ENCODE measurements at regions not wholly inside any gene's neighbourhood (a gene's known extent, or its start where the extent isn't known, plus 50 kb on each side); places are given as distances from the start of the nearest gene placed in this dataset.

DNA sequence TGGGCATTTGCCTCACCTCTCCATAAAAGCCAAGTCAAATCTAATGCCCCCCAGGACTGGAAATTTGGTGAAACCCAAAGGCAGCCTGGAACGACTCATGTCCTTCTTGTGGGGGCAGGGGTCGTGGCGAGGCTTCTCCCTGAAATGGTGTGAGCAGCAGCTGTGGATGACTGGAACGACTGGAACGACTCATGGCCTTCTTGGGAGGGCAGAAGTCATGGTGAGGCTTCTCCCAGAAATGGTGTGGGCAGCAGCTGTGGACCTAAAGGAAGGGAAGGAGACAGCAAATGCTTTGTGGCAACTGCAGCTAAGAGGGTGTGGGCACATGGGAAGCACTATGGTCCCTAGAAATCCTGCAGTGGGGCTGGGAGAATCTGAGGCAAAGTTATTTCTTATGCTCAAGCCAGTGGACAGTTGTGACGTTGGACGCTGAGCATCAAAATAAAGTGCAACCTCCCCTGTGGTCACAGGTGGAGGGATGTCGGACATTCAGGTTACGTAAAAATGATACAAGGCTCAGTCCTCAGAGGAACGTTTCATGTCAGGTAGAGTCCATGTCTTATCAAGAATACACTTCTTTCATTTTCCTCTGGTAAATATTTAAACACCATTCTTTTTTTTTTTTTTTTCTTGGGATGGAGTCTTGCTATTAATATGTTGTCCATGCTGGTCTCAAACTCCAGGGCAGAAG lies 107.0 kb upstream of the KIF5B start:
- Histone ChIP-seq H3K9me3 (ENCODE audit: control insufficient read depth, low read length) (no peaks in the 10 kb centered on the region), H3K36me3 (ENCODE audit: control insufficient read depth in 1 of 2, insufficient read depth in 2 of 2, low read length in 1 of 2) (no peaks in the 10 kb centered on the region), H3K27ac (ENCODE audit: low read depth in 1 of 2, low read length in 2 of 2) (no peak overlapping the region), H3K27me3 (ENCODE audit: control insufficient read depth in 1 of 2, insufficient read depth in 2 of 2, low read length in 1 of 2) (no peaks in the 10 kb centered on the region), H3K4me3 (ENCODE audit: low read length in 2 of 2) (no peak overlapping the region), H3K4me1 (ENCODE audit: control insufficient read depth in 1 of 2, insufficient read depth in 2 of 2, low read length in 2 of 2) (no peaks in the 10 kb centered on the region)
- DNase-seq: no peak
- WGBS, 2 donors: 83 to 86% methylated on average over 10 of the region's 10 CpGs
- intact Hi-C loops (cut with DNase I): no loop called here
- no peak for ATAC-seq (ENCODE audit: low FRiP score)

GRCh38 chr10:32161586-32161985 lies 105.4 kb upstream of the KIF5B start:
- Histone ChIP-seq H3K36me3 (ENCODE audit: control insufficient read depth in 1 of 2, insufficient read depth in 2 of 2, low read length in 1 of 2) (no peaks in the 10 kb centered on the region), H3K9me3 (ENCODE audit: control insufficient read depth, low read length) (no peaks in the 10 kb centered on the region), H3K4me3 (ENCODE audit: low read length in 2 of 2) (no peak overlapping the region), H3K27ac (ENCODE audit: low read depth in 1 of 2, low read length in 2 of 2) (no peak overlapping the region), H3K27me3 (ENCODE audit: control insufficient read depth in 1 of 2, insufficient read depth in 2 of 2, low read length in 1 of 2) (no peaks in the 10 kb centered on the region), H3K4me1 (ENCODE audit: control insufficient read depth in 1 of 2, insufficient read depth in 2 of 2, low read length in 2 of 2) (no peaks in the 10 kb centered on the region)
- intact Hi-C loops (cut with DNase I): no loop called here
- no peak for ATAC-seq (ENCODE audit: low FRiP score)
- 94 to 96% methylated on average over 8 of the region's 8 CpGs for WGBS, 2 donors
- no peak for DNase-seq

DNA sequence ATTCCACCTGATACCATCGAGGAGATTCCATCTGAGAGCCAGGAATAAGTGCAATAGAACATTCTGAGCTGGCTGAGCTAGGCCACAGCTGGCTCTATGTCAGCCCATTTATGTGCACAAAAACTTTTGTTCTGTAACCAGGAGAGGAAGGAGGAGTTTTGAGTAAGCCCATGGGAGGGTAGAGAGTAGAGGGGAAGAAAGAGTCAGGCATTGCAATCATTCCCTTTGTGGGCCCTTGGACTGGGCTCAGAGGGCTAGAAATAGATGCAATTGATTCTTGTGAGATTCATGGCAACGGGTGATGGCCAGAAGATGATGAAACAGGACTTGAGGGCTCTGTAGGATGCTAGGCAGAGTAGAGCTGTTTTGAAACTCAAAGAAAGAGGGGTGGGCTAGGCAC lies 104.6 kb upstream of the KIF5B start:
- intact Hi-C loops (cut with DNase I): no loop called here

DNA sequence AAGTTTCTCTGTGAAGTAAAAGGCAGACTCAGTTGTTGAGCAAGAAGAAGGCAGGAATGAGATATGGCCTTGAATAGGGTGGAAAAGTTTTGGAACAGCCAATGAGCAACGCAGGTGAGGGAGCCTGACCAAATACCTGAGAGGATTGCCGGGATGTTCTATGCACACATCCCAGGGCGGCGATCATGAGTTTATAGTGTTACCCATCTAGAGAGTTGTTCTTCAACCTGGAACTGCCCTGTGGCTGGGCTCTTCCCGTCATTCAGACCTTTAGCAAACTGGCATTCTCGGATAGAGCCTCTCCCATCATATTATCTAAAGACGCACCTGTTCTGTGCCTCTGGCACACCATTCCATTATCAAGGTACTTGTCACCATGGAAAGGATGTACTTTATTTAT lies 103.0 kb upstream of the KIF5B start:
- WGBS, 2 donors: 89 to 98% methylated on average over 7 of the region's 7 CpGs
- DNase-seq: no peak
- Histone ChIP-seq H3K27me3 (ENCODE audit: control insufficient read depth in 1 of 2, insufficient read depth in 2 of 2, low read length in 1 of 2) (no peaks in the 10 kb centered on the region), H3K36me3 (ENCODE audit: control insufficient read depth in 1 of 2, insufficient read depth in 2 of 2, low read length in 1 of 2) (no peaks in the 10 kb centered on the region), H3K4me1 (ENCODE audit: control insufficient read depth in 1 of 2, insufficient read depth in 2 of 2, low read length in 2 of 2) (peaks cover 0 to 2% of the 10 kb centered on the region in 2 donors), H3K4me3 (ENCODE audit: low read length in 2 of 2) (no peak overlapping the region), H3K27ac (ENCODE audit: low read depth in 1 of 2, low read length in 2 of 2) (no peak overlapping the region), H3K9me3 (ENCODE audit: control insufficient read depth, low read length) (no peaks in the 10 kb centered on the region)
- intact Hi-C loops (cut with DNase I): no loop called here
- no peak for ATAC-seq (ENCODE audit: low FRiP score)

More for the DNA sequence above, 104.6 kb upstream of the KIF5B start:
- H3K4me1 ChIP-seq (ENCODE audit: control insufficient read depth in 1 of 2, insufficient read depth in 2 of 2, low read length in 2 of 2): no peaks in the 10 kb centered on the region
- H3K9me3 ChIP-seq (ENCODE audit: control insufficient read depth, low read length): no peaks in the 10 kb centered on the region
- no peaks in the 10 kb centered on the region for H3K36me3 ChIP-seq (ENCODE audit: control insufficient read depth in 1 of 2, insufficient read depth in 2 of 2, low read length in 1 of 2)
- H3K4me3 ChIP-seq (ENCODE audit: low read length in 2 of 2): no peak overlapping the region
- no peaks in the 10 kb centered on the region for H3K27me3 ChIP-seq (ENCODE audit: control insufficient read depth in 1 of 2, insufficient read depth in 2 of 2, low read length in 1 of 2)
- H3K27ac ChIP-seq (ENCODE audit: low read depth in 1 of 2, low read length in 2 of 2): no peak overlapping the region
- 8 to 18% methylated on average over 2 of the region's 2 CpGs for WGBS, 2 donors
- DNase-seq (no peak), ATAC-seq (ENCODE audit: low FRiP score) (no peak)

- Histone ChIP-seq H3K27me3 (ENCODE audit: control insufficient read depth in 1 of 2, insufficient read depth in 2 of 2, low read length in 1 of 2) (no peaks in the 10 kb centered on the region), H3K4me3 (ENCODE audit: low read length in 2 of 2) (no peak overlapping the region), H3K4me1 (ENCODE audit: control insufficient read depth in 1 of 2, insufficient read depth in 2 of 2, low read length in 2 of 2) (peaks cover 0 to 2% of the 10 kb centered on the region in 2 donors), H3K36me3 (ENCODE audit: control insufficient read depth in 1 of 2, insufficient read depth in 2 of 2, low read length in 1 of 2) (no peaks in the 10 kb centered on the region), H3K9me3 (ENCODE audit: control insufficient read depth, low read length) (no peaks in the 10 kb centered on the region), H3K27ac (ENCODE audit: low read depth in 1 of 2, low read length in 2 of 2) (peak overlapping the region in 1 of 2 donors; percentile 48)
- ATAC-seq (ENCODE audit: low FRiP score): no peak
- DNase-seq: no peak
- intact Hi-C loops (cut with DNase I): no loop called here
- 95% methylated on average over 4 of the region's 4 CpGs for WGBS, 2 donors
Observed at GRCh38 chr10:32156031-32156495, 99.8 kb upstream of the KIF5B start.

DNA sequence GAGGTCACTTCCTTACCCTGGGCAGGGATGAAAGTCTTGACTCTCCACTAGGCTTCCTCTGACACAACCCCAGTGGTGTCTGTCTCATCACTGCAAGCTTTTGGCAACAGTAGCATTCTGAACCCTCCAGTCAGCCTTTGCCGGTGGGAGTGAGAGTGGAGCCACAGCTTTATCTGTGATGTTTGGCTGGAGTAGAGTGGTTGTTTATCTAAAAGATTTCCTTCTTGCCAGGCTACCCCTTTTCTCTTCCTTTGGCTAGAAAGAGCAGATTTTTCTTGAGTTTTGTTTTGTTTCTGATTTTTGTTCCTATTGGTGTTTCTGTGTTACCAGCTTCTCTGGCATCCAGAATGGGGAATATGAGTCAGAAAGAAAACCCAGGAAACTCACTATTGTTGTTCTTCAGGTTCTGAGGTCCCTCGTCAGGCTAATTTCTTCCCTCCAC lies 98.9 kb upstream of the KIF5B start:
- Histone ChIP-seq H3K27me3 (ENCODE audit: control insufficient read depth in 1 of 2, insufficient read depth in 2 of 2, low read length in 1 of 2) (no peaks in the 10 kb centered on the region), H3K27ac (ENCODE audit: low read depth in 1 of 2, low read length in 2 of 2) (peak overlapping the region; percentile 57 to 91), H3K4me3 (ENCODE audit: low read length in 2 of 2) (no peak overlapping the region), H3K36me3 (ENCODE audit: control insufficient read depth in 1 of 2, insufficient read depth in 2 of 2, low read length in 1 of 2) (no peaks in the 10 kb centered on the region), H3K4me1 (ENCODE audit: control insufficient read depth in 1 of 2, insufficient read depth in 2 of 2, low read length in 2 of 2) (peaks cover 0 to 3% of the 10 kb centered on the region in 2 donors), H3K9me3 (ENCODE audit: control insufficient read depth, low read length) (no peaks in the 10 kb centered on the region)
- ATAC-seq (ENCODE audit: low FRiP score) (peak; percentile 65), DNase-seq (no peak)
- 3 to 5% methylated on average over 2 of the region's 2 CpGs for WGBS, 2 donors
- intact Hi-C loops (cut with DNase I): no loop called here

DNA sequence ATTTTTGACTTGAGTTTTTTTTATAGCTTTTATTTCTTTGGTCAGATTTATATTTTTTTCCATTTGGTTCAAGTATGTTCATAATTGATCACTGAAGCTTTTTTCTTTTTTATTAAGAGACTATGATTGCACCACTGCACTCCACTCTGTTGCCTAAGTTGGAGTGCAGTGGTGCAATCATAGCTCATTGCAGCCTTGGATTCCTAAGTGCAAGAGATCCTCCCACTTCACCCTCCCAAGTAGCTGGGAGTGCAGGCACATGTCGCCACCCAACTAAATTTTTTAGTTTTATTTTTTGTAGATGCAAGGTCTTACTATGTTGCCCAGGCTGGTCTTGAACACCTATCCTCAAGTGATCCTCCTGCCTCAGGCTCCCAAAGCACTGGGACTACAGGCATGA lies 97.7 kb upstream of the KIF5B start:
- no peaks in the 10 kb centered on the region for H3K27me3 ChIP-seq (ENCODE audit: control insufficient read depth in 1 of 2, insufficient read depth in 2 of 2, low read length in 1 of 2)
- peaks cover 0 to 3% of the 10 kb centered on the region in 2 donors for H3K4me1 ChIP-seq (ENCODE audit: control insufficient read depth in 1 of 2, insufficient read depth in 2 of 2, low read length in 2 of 2)
- no peaks in the 10 kb centered on the region for H3K36me3 ChIP-seq (ENCODE audit: control insufficient read depth in 1 of 2, insufficient read depth in 2 of 2, low read length in 1 of 2)
- DNase-seq: no peak
- no peak overlapping the region for H3K27ac ChIP-seq (ENCODE audit: low read depth in 1 of 2, low read length in 2 of 2)
- H3K4me3 ChIP-seq (ENCODE audit: low read length in 2 of 2): no peak overlapping the region
- no peaks in the 10 kb centered on the region for H3K9me3 ChIP-seq (ENCODE audit: control insufficient read depth, low read length)
- intact Hi-C loops (cut with DNase I): no loop called here
- no peak for ATAC-seq (ENCODE audit: low FRiP score)
- 92 to 100% methylated on average over 1 of the region's 1 CpG for WGBS, 2 donors

- 84 to 94% methylated on average over 4 of the region's 4 CpGs for WGBS, 2 donors
- no peaks in the 10 kb centered on the region for H3K36me3 ChIP-seq (ENCODE audit: control insufficient read depth in 1 of 2, insufficient read depth in 2 of 2, low read length in 1 of 2)
- H3K4me3 ChIP-seq (ENCODE audit: low read length in 2 of 2): no peak overlapping the region
- peaks cover 0 to 3% of the 10 kb centered on the region in 2 donors for H3K4me1 ChIP-seq (ENCODE audit: control insufficient read depth in 1 of 2, insufficient read depth in 2 of 2, low read length in 2 of 2)
- ATAC-seq (ENCODE audit: low FRiP score) (no peak), DNase-seq (no peak)
- H3K27me3 ChIP-seq (ENCODE audit: control insufficient read depth in 1 of 2, insufficient read depth in 2 of 2, low read length in 1 of 2): no peaks in the 10 kb centered on the region
- intact Hi-C loops (cut with DNase I): no loop called here
- H3K27ac ChIP-seq (ENCODE audit: low read depth in 1 of 2, low read length in 2 of 2): no peak overlapping the region
- no peaks in the 10 kb centered on the region for H3K9me3 ChIP-seq (ENCODE audit: control insufficient read depth, low read length)
Observed at GRCh38 chr10:32153252-32153651, 97.0 kb upstream of the KIF5B start.

DNA sequence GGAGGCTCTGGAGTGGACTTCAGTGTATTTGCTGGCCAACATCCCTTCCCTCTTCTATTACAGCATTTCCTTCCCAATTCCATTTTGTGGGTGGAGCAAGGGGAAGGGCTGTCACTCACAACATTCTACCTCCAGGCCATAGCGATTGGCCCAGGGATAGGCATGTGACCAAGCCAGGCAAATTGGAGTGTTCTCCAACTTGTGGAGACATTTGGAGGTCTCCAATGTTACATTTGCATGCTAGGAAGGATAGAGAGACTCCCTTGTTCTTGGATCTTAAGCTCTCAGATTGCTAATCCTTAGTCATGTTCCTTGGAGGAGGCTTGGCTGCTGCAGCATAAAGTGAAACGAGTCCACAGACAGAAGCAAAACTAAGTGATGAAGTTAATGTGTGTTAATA lies 95.6 kb upstream of the KIF5B start:
- ATAC-seq (ENCODE audit: low FRiP score) (no peak), DNase-seq (no peak)
- intact Hi-C loops (cut with DNase I): no loop called here
- Histone ChIP-seq H3K4me3 (ENCODE audit: low read length in 2 of 2) (no peak overlapping the region), H3K27me3 (ENCODE audit: control insufficient read depth in 1 of 2, insufficient read depth in 2 of 2, low read length in 1 of 2) (no peaks in the 10 kb centered on the region), H3K36me3 (ENCODE audit: control insufficient read depth in 1 of 2, insufficient read depth in 2 of 2, low read length in 1 of 2) (no peaks in the 10 kb centered on the region), H3K9me3 (ENCODE audit: control insufficient read depth, low read length) (no peaks in the 10 kb centered on the region), H3K4me1 (ENCODE audit: control insufficient read depth in 1 of 2, insufficient read depth in 2 of 2, low read length in 2 of 2) (peaks cover 0 to 3% of the 10 kb centered on the region in 2 donors), H3K27ac (ENCODE audit: low read depth in 1 of 2, low read length in 2 of 2) (no peak overlapping the region)
- 75 to 80% methylated on average over 2 of the region's 2 CpGs for WGBS, 2 donors

Data from aorta (tissue), 5 donors.